ENCODE measurements at regions not wholly inside any gene's neighbourhood (a gene's known extent, or its start where the extent isn't known, plus 50 kb on each side); places are given as distances from the start of the nearest gene placed in this dataset.
"Not testable (repeated sequence)": the region's sequence is repeated elsewhere in the genome, so short reads cannot be mapped to it uniquely, and the experiment has no call there.

DNA sequence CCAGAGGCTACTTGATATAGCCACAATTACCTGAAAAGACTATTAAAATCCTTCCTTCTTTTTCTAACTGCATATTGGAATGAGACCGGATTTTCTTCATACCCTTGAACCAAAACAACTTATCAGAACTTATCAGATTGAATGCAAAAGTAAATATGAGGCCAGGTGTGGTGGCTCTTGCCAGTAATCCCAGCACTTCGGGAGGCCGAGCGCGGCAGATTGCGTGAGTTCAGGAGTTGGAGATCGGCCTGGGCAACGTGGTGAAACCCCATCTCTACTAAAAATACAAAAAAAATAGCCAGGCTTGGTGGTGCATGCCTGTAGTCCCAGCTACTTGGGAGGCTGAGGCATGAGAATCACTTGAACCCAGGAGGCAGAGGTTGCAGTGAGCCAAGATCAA is 72.8 kb upstream of the TOP1 start:
- not testable (repeated sequence) for H3K18ac ChIP-seq (ENCODE audit: low read length); H3K4me1 ChIP-seq (ENCODE audit: control insufficient read depth in 2 of 2, insufficient read depth in 1 of 2, low read depth in 1 of 2, low read length in 2 of 2); H3K9me3 ChIP-seq (replicated peaks in 1 of 2; ENCODE audit: control insufficient read depth in 2 of 2, insufficient read depth in 1 of 2, low read depth in 1 of 2, low read length in 2 of 2); H3K79me1 ChIP-seq (ENCODE audit: low read depth, low read length); H3K4me2 ChIP-seq (ENCODE audit: insufficient read depth, low read length, poor library complexity, severe bottlenecking); H3K23ac ChIP-seq (ENCODE audit: low read depth, low read length, poor library complexity); DNase-seq (ENCODE audit: low spot score); H2BK12ac ChIP-seq (ENCODE audit: low read length); H4K91ac ChIP-seq (ENCODE audit: low read depth, low read length, poor library complexity); H2BK120ac ChIP-seq (ENCODE audit: low read depth, low read length); H3K4ac ChIP-seq (ENCODE audit: low read length); H3K27ac ChIP-seq (replicated peaks; ENCODE audit: low read length); H2BK15ac ChIP-seq (ENCODE audit: low read length); H3K4me3 ChIP-seq (ENCODE audit: low read length in 2 of 2); H3K27me3 ChIP-seq (ENCODE audit: control insufficient read depth in 3 of 3, insufficient read depth in 3 of 3, low read depth in 1 of 3, low read length in 3 of 3); H3K14ac ChIP-seq (ENCODE audit: low read length); H2AK5ac ChIP-seq (ENCODE audit: low read depth, low read length); H2BK5ac ChIP-seq (ENCODE audit: low read length); H3K9ac ChIP-seq (ENCODE audit: low read depth, low read length, poor library complexity); H4K8ac ChIP-seq (ENCODE audit: low read depth, low read length); H2AFZ ChIP-seq (ENCODE audit: low read length); H3K36me3 ChIP-seq (replicated peaks in 1 of 2; ENCODE audit: control insufficient read depth in 2 of 2, insufficient read depth in 2 of 2, low read length in 2 of 2)
- no CpG with 5 or more reads among the region's 8 CpGs for WGBS, 2 donors (ENCODE audit: extremely low coverage in 2 of 2, insufficient read length in 2 of 2, insufficient replicate concordance in 1 of 2)

DNA sequence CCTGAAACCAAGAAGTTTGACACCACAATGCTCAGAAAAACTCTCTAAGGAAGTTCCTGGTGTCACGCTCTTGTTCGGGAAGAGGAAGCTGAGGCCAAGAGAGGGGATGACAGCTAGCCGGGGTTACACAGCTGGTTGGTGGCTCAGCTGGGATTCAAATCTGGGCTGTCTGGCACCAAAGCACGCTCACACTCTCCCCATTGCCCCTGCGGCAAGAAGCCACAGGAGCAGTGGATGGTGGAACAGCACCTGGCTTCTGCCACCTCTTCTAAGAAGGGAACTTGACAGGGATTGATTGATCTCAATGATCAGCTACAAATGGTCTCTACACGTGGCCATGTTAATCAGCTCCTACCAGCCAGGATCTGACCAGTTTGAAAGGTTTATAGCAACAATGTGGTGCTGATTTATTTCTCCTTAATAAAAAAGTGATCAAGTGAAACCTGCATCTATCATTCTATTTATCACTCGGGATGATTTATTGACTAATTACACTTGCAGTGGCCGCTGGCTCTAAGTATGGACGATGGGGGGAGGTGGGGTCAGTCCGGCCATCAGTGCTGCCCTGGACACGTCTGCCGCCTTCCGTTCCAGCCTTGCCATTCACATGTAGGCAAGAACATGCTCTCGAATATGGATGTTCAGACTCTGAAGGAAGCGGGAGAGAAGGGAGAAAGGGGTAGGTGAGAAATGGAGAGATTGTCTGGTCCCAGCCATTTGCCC is 71.9 kb upstream of the TOP1 start:
- Histone ChIP-seq H4K8ac (ENCODE audit: low read depth, low read length) (no peak overlapping the region), H3K4me3 (ENCODE audit: low read length in 2 of 2) (no peak overlapping the region), H2BK15ac (ENCODE audit: low read length) (no peak overlapping the region), H3K18ac (ENCODE audit: low read length) (no peak overlapping the region), H2BK120ac (ENCODE audit: low read depth, low read length) (no peak overlapping the region), H2BK12ac (ENCODE audit: low read length) (no peak overlapping the region), H2BK5ac (ENCODE audit: low read length) (no peak overlapping the region), H3K4ac (ENCODE audit: low read length) (no peak overlapping the region), H3K14ac (ENCODE audit: low read length) (no peak overlapping the region), H3K9ac (ENCODE audit: low read depth, low read length, poor library complexity) (no peak overlapping the region), H2AFZ (ENCODE audit: low read length) (no peak overlapping the region), H3K9me3 (replicated peaks in 1 of 2; ENCODE audit: control insufficient read depth in 2 of 2, insufficient read depth in 1 of 2, low read depth in 1 of 2, low read length in 2 of 2) (peaks cover 0 to 3% of the 10 kb centered on the region in 2 donors), H3K79me1 (ENCODE audit: low read depth, low read length) (no peaks in the 10 kb centered on the region), H2AK5ac (ENCODE audit: low read depth, low read length) (no peak overlapping the region), H3K27me3 (ENCODE audit: control insufficient read depth in 3 of 3, insufficient read depth in 3 of 3, low read depth in 1 of 3, low read length in 3 of 3) (peaks cover 0 to 3% (median 0%) of the 10 kb centered on the region in 3 experiments), H3K23ac (ENCODE audit: low read depth, low read length, poor library complexity) (no peak overlapping the region), H3K4me2 (ENCODE audit: insufficient read depth, low read length, poor library complexity, severe bottlenecking) (no peak overlapping the region), H3K27ac (replicated peaks; ENCODE audit: low read length) (no peak overlapping the region), H4K91ac (ENCODE audit: low read depth, low read length, poor library complexity) (no peak overlapping the region), H3K4me1 (ENCODE audit: control insufficient read depth in 2 of 2, insufficient read depth in 1 of 2, low read depth in 1 of 2, low read length in 2 of 2) (peaks cover 0 to 11% of the 10 kb centered on the region in 2 donors), H3K36me3 (replicated peaks in 1 of 2; ENCODE audit: control insufficient read depth in 2 of 2, insufficient read depth in 2 of 2, low read length in 2 of 2) (no peaks in the 10 kb centered on the region)
- no peak for DNase-seq (ENCODE audit: low spot score)
- no CpG with 5 or more reads among the region's 15 CpGs for WGBS, 2 donors (ENCODE audit: extremely low coverage in 2 of 2, insufficient read length in 2 of 2, insufficient replicate concordance in 1 of 2)

DNA sequence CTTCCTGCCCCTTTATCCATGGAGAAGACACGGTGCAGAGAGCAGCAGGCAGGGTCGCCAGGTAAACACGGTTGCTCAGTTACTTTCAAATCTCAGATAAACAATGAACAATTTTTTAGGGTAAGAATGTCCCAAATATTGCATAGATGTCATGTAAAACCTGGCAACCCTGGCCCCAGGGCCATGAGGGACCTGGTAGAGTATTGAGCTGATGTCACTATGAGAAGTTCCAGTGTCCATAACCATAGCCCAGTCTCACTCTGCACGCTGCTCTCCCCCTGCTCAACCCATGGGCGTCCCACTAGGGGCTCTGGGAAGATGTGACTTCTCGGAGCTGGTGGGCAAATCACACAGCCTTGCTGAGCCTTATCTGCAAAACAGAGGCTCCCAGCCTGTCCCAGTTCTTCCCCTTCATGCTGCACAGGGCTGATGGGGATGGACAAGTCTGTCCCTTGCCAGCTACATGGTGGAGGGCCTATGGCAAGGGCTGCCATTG is 71.3 kb upstream of the TOP1 start:
- DNase-seq (ENCODE audit: low spot score): no peak
- WGBS, 2 donors (ENCODE audit: extremely low coverage in 2 of 2, insufficient read length in 2 of 2, insufficient replicate concordance in 1 of 2): no CpG with 5 or more reads among the region's 6 CpGs
- no peak overlapping the region for H2AFZ ChIP-seq (ENCODE audit: low read length)

DNA sequence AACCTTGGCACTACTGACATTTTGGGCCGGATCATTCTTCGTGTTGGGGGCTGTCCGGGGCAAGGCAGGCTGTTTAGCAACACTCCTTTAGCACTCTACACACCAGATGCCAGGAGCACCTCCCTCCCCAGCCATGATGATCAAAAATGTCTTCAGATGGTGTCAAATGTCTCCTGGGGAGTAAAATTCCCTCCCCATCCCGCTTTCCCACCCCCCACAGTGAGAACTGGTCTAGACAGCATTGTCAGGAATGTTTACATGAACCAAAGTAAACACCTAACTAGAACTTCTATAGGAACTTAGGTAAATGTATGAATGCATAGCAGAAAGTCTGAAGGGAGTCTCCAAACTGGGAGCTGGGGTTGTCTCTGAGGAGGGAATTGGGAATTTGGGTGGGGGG is 70.0 kb upstream of the TOP1 start:
- H2BK120ac ChIP-seq (ENCODE audit: low read depth, low read length): no peak overlapping the region
- no peak overlapping the region for H3K27ac ChIP-seq (replicated peaks; ENCODE audit: low read length)
- no peak overlapping the region for H3K14ac ChIP-seq (ENCODE audit: low read length)
- no peak overlapping the region for H2BK5ac ChIP-seq (ENCODE audit: low read length)
- no CpG with 5 or more reads among the region's 4 CpGs for WGBS, 2 donors (ENCODE audit: extremely low coverage in 2 of 2, insufficient read length in 2 of 2, insufficient replicate concordance in 1 of 2)
- no peak overlapping the region for H4K8ac ChIP-seq (ENCODE audit: low read depth, low read length)
- no peak overlapping the region for H3K23ac ChIP-seq (ENCODE audit: low read depth, low read length, poor library complexity)
- no peak overlapping the region for H3K4me3 ChIP-seq (ENCODE audit: low read length in 2 of 2)
- peaks cover 0 to 3% (median 0%) of the 10 kb centered on the region in 3 experiments for H3K27me3 ChIP-seq (ENCODE audit: control insufficient read depth in 3 of 3, insufficient read depth in 3 of 3, low read depth in 1 of 3, low read length in 3 of 3)
- no peaks in the 10 kb centered on the region for H3K79me1 ChIP-seq (ENCODE audit: low read depth, low read length)
- H3K4ac ChIP-seq (ENCODE audit: low read length): no peak overlapping the region
- no peak overlapping the region for H3K4me2 ChIP-seq (ENCODE audit: insufficient read depth, low read length, poor library complexity, severe bottlenecking)
- no peaks in the 10 kb centered on the region for H3K36me3 ChIP-seq (replicated peaks in 1 of 2; ENCODE audit: control insufficient read depth in 2 of 2, insufficient read depth in 2 of 2, low read length in 2 of 2)
- peaks cover 0 to 3% of the 10 kb centered on the region in 2 donors for H3K9me3 ChIP-seq (replicated peaks in 1 of 2; ENCODE audit: control insufficient read depth in 2 of 2, insufficient read depth in 1 of 2, low read depth in 1 of 2, low read length in 2 of 2)
- no peak overlapping the region for H4K91ac ChIP-seq (ENCODE audit: low read depth, low read length, poor library complexity)
- H3K4me1 ChIP-seq (ENCODE audit: control insufficient read depth in 2 of 2, insufficient read depth in 1 of 2, low read depth in 1 of 2, low read length in 2 of 2): peaks cover 0 to 13% of the 10 kb centered on the region in 2 donors
- H2AK5ac ChIP-seq (ENCODE audit: low read depth, low read length): no peak overlapping the region
- no peak overlapping the region for H2BK12ac ChIP-seq (ENCODE audit: low read length)
- no peak overlapping the region for H3K9ac ChIP-seq (ENCODE audit: low read depth, low read length, poor library complexity)
- no peak overlapping the region for H2BK15ac ChIP-seq (ENCODE audit: low read length)
- peak overlapping the region; percentile 11 for H3K18ac ChIP-seq (ENCODE audit: low read length)
- no peak for DNase-seq (ENCODE audit: low spot score)
- H2AFZ ChIP-seq (ENCODE audit: low read length): no peak overlapping the region

More for the DNA sequence above, 71.3 kb upstream of the TOP1 start:
- Histone ChIP-seq H3K27me3 (ENCODE audit: control insufficient read depth in 3 of 3, insufficient read depth in 3 of 3, low read depth in 1 of 3, low read length in 3 of 3) (peaks cover 0 to 3% (median 0%) of the 10 kb centered on the region in 3 experiments), H3K14ac (ENCODE audit: low read length) (no peak overlapping the region), H3K4ac (ENCODE audit: low read length) (no peak overlapping the region), H3K4me2 (ENCODE audit: insufficient read depth, low read length, poor library complexity, severe bottlenecking) (no peak overlapping the region), H2BK12ac (ENCODE audit: low read length) (no peak overlapping the region), H2BK120ac (ENCODE audit: low read depth, low read length) (no peak overlapping the region), H4K91ac (ENCODE audit: low read depth, low read length, poor library complexity) (no peak overlapping the region), H2BK5ac (ENCODE audit: low read length) (no peak overlapping the region), H3K79me1 (ENCODE audit: low read depth, low read length) (no peaks in the 10 kb centered on the region), H3K9me3 (replicated peaks in 1 of 2; ENCODE audit: control insufficient read depth in 2 of 2, insufficient read depth in 1 of 2, low read depth in 1 of 2, low read length in 2 of 2) (peaks cover 0 to 3% of the 10 kb centered on the region in 2 donors), H4K8ac (ENCODE audit: low read depth, low read length) (no peak overlapping the region), H2BK15ac (ENCODE audit: low read length) (no peak overlapping the region), H2AK5ac (ENCODE audit: low read depth, low read length) (no peak overlapping the region), H3K4me3 (ENCODE audit: low read length in 2 of 2) (no peak overlapping the region), H3K23ac (ENCODE audit: low read depth, low read length, poor library complexity) (no peak overlapping the region), H3K36me3 (replicated peaks in 1 of 2; ENCODE audit: control insufficient read depth in 2 of 2, insufficient read depth in 2 of 2, low read length in 2 of 2) (no peaks in the 10 kb centered on the region), H3K27ac (replicated peaks; ENCODE audit: low read length) (no peak overlapping the region), H3K9ac (ENCODE audit: low read depth, low read length, poor library complexity) (no peak overlapping the region), H3K18ac (ENCODE audit: low read length) (no peak overlapping the region), H3K4me1 (ENCODE audit: control insufficient read depth in 2 of 2, insufficient read depth in 1 of 2, low read depth in 1 of 2, low read length in 2 of 2) (peaks cover 0 to 11% of the 10 kb centered on the region in 2 donors)

Measured in neuronal stem cell (in vitro differentiated cells).